OCI-LY7 (cell line): ENCODE measurements at regions not wholly inside any gene's neighbourhood (a gene's known extent, or its start where the extent isn't known, plus 50 kb on each side); places are given as distances from the start of the nearest gene placed in this dataset.

Experiments used
- BruUV-seq: library from RNA; stranded (reverse); fragments of 400-500 nt; replicated peaks from 2 replicates; lab custom pipeline; 2021; lab: Mats Ljungman, UMichigan
- CTCF ChIA-PET: fragments of 300-600 bp; sonication (Branson Sonifier 250); formaldehyde crosslinking; loops from one replicate; lab custom pipeline; 2022; ENCODE audit warnings: antibody characterized with exemption; ENCODE audit not compliant: unreplicated experiment; lab: Charles Lee
- POLR2A ChIA-PET: fragments of 300-600 bp; sonication (Branson Sonifier 250); formaldehyde crosslinking; loops from one replicate; lab custom pipeline; 2022; ENCODE audit warnings: antibody characterized with exemption; lab: Charles Lee
- DNase-seq: peaks from one replicate; pipeline ENCODE4 v3.0.0-alpha.2; 2015; ENCODE audit warnings: low spot score
- H2AFZ ChIP-seq: fragments of 200-600 bp; sonication (generic), shearing (Covaris generic); 2 replicates; pipeline ENCODE4 v1.6.1; 2014; ENCODE audit warnings: mild to moderate bottlenecking, antibody characterized with exemption, low read length, moderate library complexity
- H3K27ac ChIP-seq: fragments of 200-600 bp; sonication (generic); 2 replicates; pipeline ENCODE4 v1.5.1; 2014; ENCODE audit warnings: mixed run types, low read depth, mild to moderate bottlenecking, moderate library complexity, low read length, inconsistent platforms; ENCODE audit not compliant: poor library complexity, severe bottlenecking
- H3K36me3 ChIP-seq: fragments of 200-600 bp; sonication (generic); 2 replicates; pipeline ENCODE4 v1.6.1; 2014; ENCODE audit warnings: mild to moderate bottlenecking, antibody characterized with exemption, low read length, moderate library complexity, mixed read lengths; ENCODE audit not compliant: insufficient read depth
- H3K4me1 ChIP-seq: fragments of 200-600 bp; sonication (generic); 2 replicates; pipeline ENCODE4 v1.5.1; 2014; ENCODE audit warnings: mild to moderate bottlenecking, low read length; ENCODE audit not compliant: insufficient read depth, poor library complexity, severe bottlenecking
- H3K4me2 ChIP-seq: fragments of 200-600 bp; sonication (generic); 2 replicates; pipeline ENCODE4 v1.6.1; 2014; ENCODE audit warnings: mild to moderate bottlenecking, low read length
- H3K4me3 ChIP-seq: fragments of 200-600 bp; sonication (generic); 2 replicates; pipeline ENCODE4 v1.5.1; 2014; ENCODE audit warnings: mild to moderate bottlenecking, low read depth, low read length; ENCODE audit not compliant: poor library complexity, severe bottlenecking
- H3K79me2 ChIP-seq: fragments of 200-600 bp; sonication (generic); 2 replicates; pipeline ENCODE4 v1.6.1; 2016; ENCODE audit warnings: low read depth, mild to moderate bottlenecking, low read length, moderate library complexity, mixed read lengths; ENCODE audit not compliant: insufficient read depth
- H3K9me2 ChIP-seq: fragments of 200-600 bp; sonication (generic); 2 replicates; pipeline ENCODE4 v1.6.1; 2016; ENCODE audit warnings: mild to moderate bottlenecking, low read length, mixed read lengths; ENCODE audit not compliant: insufficient read depth
- H3K9me3 ChIP-seq: fragments of 200-600 bp; sonication (generic); 2 replicates; pipeline ENCODE4 v1.6.1; 2014; ENCODE audit warnings: mild to moderate bottlenecking, mixed run types, low read length, mixed read lengths
- H4K20me1 ChIP-seq: fragments of 200-600 bp; sonication (generic); 2 replicates; pipeline ENCODE4 v1.6.1; 2014; ENCODE audit warnings: mild to moderate bottlenecking, antibody characterized with exemption, low read length, moderate library complexity, mixed read lengths; ENCODE audit not compliant: insufficient read depth
- EZH2phosphoT487 ChIP-seq: fragments of 200-600 bp; sonication (generic); IDR thresholded peaks from 2 replicates; pipeline ENCODE4 v1.6.1; 2018; ENCODE audit warnings: low read depth, borderline replicate concordance, mild to moderate bottlenecking, mixed run types, antibody characterized with exemption, low read length, moderate library complexity, mixed read lengths
- intact Hi-C: fragments of 100-400 bp; cut with micrococcal nuclease; formaldehyde crosslinking; loops from one replicate; pipeline ENCODE4 v1.10.0; 2022; ENCODE audit not compliant: unreplicated experiment
- TF ChIP-seq, protein P1 (sequence below): fragments of 200-600 bp; sonication (generic); conservative IDR thresholded peaks from 2 replicates; pipeline ENCODE4 v1.5.1; 2014; ENCODE audit warnings: mild to moderate bottlenecking, antibody characterized with exemption, low read length, moderate library complexity, mixed read lengths

- no peak overlapping the region for H3K4me2 ChIP-seq
- BruUV-seq = no TSS peak
- H3K9me2 ChIP-seq = no peaks in the 10 kb centered on the region
- DNase-seq = no peak
- no peaks in the 10 kb centered on the region for H3K79me2 ChIP-seq
- H3K36me3 ChIP-seq = no peaks in the 10 kb centered on the region
- H3K27ac ChIP-seq = no peak overlapping the region
- CTCF ChIA-PET = no interaction called here
- H4K20me1 ChIP-seq = no peaks in the 10 kb centered on the region
- no peak overlapping the region for H3K4me3 ChIP-seq
- no peaks in the 10 kb centered on the region for H3K4me1 ChIP-seq
- H2AFZ ChIP-seq = no peak overlapping the region
- TF ChIP-seq, protein P1, sequence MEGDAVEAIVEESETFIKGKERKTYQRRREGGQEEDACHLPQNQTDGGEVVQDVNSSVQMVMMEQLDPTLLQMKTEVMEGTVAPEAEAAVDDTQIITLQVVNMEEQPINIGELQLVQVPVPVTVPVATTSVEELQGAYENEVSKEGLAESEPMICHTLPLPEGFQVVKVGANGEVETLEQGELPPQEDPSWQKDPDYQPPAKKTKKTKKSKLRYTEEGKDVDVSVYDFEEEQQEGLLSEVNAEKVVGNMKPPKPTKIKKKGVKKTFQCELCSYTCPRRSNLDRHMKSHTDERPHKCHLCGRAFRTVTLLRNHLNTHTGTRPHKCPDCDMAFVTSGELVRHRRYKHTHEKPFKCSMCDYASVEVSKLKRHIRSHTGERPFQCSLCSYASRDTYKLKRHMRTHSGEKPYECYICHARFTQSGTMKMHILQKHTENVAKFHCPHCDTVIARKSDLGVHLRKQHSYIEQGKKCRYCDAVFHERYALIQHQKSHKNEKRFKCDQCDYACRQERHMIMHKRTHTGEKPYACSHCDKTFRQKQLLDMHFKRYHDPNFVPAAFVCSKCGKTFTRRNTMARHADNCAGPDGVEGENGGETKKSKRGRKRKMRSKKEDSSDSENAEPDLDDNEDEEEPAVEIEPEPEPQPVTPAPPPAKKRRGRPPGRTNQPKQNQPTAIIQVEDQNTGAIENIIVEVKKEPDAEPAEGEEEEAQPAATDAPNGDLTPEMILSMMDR = no peak
- TF ChIP-seq EZH2phosphoT487 = no peak
- POLR2A ChIA-PET = no interaction called here
- intact Hi-C loops = no loop called here
- H3K9me3 ChIP-seq = no peaks in the 10 kb centered on the region
Observed at GRCh38 chr1:98025858-98026257, 105.0 kb upstream of the DPYD start.

- no peaks in the 10 kb centered on the region for H3K9me3 ChIP-seq
- BruUV-seq = no TSS peak
- no peak overlapping the region for H3K4me3 ChIP-seq
- H3K79me2 ChIP-seq = no peaks in the 10 kb centered on the region
- no peaks in the 10 kb centered on the region for H3K4me1 ChIP-seq
- ChIA-PET POLR2A (no interaction called here), CTCF (no interaction called here)
- no peaks in the 10 kb centered on the region for H3K9me2 ChIP-seq
- no peak overlapping the region for H2AFZ ChIP-seq
- no peak for TF ChIP-seq EZH2phosphoT487
- TF ChIP-seq, protein P1 = no peak
- no peak for DNase-seq
- no peak overlapping the region for H3K27ac ChIP-seq
- no peaks in the 10 kb centered on the region for H4K20me1 ChIP-seq
- H3K36me3 ChIP-seq = no peaks in the 10 kb centered on the region
- intact Hi-C loops = no loop called here
- H3K4me2 ChIP-seq = no peak overlapping the region
Observed at GRCh38 chr1:98021126-98021525, 100.3 kb upstream of the DPYD start.

GRCh38 chr1:98019747-98020146 lies 98.9 kb upstream of the DPYD start:
- Histone ChIP-seq H3K27ac (no peak overlapping the region), H3K4me2 (no peak overlapping the region), H3K36me3 (no peaks in the 10 kb centered on the region), H2AFZ (no peak overlapping the region), H4K20me1 (no peaks in the 10 kb centered on the region), H3K4me3 (no peak overlapping the region), H3K4me1 (no peaks in the 10 kb centered on the region), H3K79me2 (no peaks in the 10 kb centered on the region), H3K9me2 (no peaks in the 10 kb centered on the region), H3K9me3 (no peaks in the 10 kb centered on the region)
- CTCF ChIA-PET = no interaction called here
- TF ChIP-seq, protein P1 = no peak
- TF ChIP-seq EZH2phosphoT487 = no peak
- DNase-seq = no peak
- BruUV-seq = no TSS peak
- intact Hi-C loops = no loop called here
- POLR2A ChIA-PET = interaction anchor here (0.6 kb wide), 1 partner anchor 778 kb away, joined by 4 read pairs; no protein-coding TSS in a partner anchor
